ENCODE measurements at regions not wholly inside any gene's neighbourhood (a gene's known extent, or its start where the extent isn't known, plus 50 kb on each side); places are given as distances from the start of the nearest gene placed in this dataset.

GRCh38 chr5:40080191-40080590 is 599.5 kb upstream of the PTGER4 start:
- no peak for DNase-seq (ENCODE audit: extremely low read depth, low read depth)

DNA sequence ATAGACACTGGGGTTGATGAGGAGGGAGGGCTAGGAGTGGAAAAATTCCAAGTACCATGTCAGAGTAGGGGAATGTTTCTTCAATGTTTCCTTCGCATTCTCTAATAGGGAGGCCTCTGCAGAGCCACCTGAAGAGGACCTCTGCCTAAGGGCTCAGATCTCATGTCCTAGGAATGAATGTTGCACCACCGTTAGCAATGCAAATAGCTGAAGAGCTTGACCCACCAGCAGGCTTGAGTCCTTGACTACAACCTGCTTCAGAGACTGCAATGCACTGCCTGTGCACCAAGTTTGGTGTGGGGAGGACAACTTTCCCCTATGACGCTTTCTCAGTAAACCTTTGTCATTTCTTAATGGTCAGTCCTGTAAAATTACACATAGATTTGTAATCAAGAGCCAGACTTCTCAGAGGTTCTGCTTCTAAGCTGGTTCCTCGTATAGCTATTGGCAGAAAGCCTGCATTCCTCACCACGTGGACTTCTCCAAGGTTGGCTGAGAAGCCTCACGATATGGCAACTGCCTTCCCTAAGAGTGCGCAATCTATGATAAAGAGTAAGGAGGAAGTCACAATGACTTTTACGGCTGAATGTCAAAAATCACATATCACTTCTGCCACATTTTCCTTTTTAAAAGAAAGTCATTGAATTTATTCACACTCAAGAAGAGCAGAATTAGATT is 600.7 kb upstream of the PTGER4 start:
- DNase-seq (ENCODE audit: extremely low read depth, low read depth) = no peak

- DNase-seq (ENCODE audit: extremely low read depth, low read depth) = no peak
Observed at GRCh38 chr5:40074826-40075225, 604.9 kb upstream of the PTGER4 start.

GRCh38 chr5:40073927-40074326 is 605.8 kb upstream of the PTGER4 start:
- DNase-seq (ENCODE audit: extremely low read depth, low read depth) = no peak

GRCh38 chr5:40071870-40072269 is 607.8 kb upstream of the PTGER4 start:
- no peak for DNase-seq (ENCODE audit: extremely low read depth, low read depth)

GRCh38 chr5:40066616-40067015 is 613.1 kb upstream of the PTGER4 start:
- no peak for DNase-seq (ENCODE audit: extremely low read depth, low read depth)

DNA sequence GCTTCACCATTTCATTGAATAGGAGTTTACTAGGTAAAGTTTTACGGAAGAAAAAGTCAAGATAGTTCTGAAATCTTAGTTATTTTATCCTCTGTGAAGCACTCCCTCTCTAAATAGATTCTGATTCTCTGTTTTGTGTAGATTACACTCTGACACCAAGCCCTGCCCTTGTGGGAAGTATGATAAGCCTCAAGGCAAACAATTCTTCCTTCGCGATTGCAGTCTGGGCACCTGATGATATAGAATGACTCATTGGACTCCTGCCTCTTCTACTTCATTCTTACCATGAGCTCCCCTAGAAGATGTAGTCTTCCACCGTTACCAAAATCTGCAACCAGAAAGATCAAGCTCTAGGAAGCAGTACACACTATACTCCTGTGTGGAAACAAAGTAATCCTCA is 626.9 kb upstream of the PTGER4 start:
- peak; percentile 29 for DNase-seq (ENCODE audit: extremely low read depth, low read depth)

- DNase-seq (ENCODE audit: extremely low read depth, low read depth) = no peak
Observed at GRCh38 chr5:40046792-40047191, 622.0 kb upstream of the DAB2 start.

DNA sequence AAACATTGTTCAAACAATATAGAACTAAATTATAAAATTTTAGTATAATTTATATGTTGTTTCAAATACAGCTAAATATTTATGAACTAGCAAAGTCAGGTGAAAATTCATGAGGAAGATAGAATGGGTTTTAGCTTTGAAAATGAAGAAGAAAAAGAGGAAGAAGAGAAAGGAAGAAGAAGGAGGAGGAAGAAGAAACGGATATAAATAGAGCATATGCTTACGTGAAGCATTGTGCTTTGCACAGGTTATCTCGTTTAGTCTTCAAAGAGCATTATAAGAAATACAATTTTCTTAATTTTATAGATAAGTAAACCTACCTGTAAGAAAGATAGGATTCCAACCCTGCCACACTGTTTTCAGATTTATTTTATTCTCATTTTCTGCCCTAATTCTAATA is 620.6 kb upstream of the DAB2 start:
- DNase-seq (ENCODE audit: extremely low read depth, low read depth) = no peak

DNA sequence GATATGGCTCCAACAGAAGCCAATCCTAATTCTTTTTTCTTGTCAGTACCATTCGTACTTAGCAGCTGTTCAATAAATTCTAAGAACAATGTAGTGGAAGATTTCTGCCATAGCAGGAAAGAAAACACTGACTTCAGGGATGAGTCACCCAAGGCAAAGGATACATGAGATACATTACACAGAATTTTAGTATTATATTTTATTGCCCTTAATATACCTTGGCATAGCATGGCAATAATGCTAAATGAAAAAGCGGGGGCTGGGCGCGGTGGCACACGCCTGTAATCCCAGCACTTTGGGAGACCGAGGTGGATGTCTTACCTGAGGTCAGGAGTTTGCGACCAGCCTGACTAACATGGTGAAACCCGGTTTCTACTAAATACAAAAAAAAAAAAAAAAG is 619.1 kb upstream of the DAB2 start:
- no peak for DNase-seq (ENCODE audit: extremely low read depth, low read depth)

- DNase-seq (ENCODE audit: extremely low read depth, low read depth) = peak; percentile 36
Observed at GRCh38 chr5:40041452-40041851, 616.7 kb upstream of the DAB2 start.

DNA sequence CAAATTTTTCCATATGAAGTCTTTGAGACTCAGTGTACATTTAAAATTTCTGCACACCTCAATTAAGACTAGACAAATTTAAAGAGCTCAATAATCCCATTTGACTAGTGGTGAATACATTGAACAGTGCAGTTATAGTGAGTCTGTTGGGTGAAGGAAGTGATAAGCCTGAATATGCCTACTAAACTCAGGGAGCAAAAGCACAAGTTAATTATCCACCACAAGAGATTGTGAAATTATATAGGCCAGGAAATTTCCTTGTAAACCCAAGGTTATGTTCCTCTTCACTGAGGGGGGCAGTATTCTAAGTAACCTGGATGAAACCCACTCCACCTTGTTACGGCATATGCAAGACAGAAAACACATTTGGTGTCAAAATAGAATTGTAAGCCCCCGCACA is 612.9 kb upstream of the DAB2 start:
- DNase-seq (ENCODE audit: extremely low read depth, low read depth) = no peak

GRCh38 chr5:40034441-40034840 is 609.7 kb upstream of the DAB2 start:
- no peak for DNase-seq (ENCODE audit: extremely low read depth, low read depth)

GRCh38 chr5:40033411-40033810 is 608.6 kb upstream of the DAB2 start:
- no peak for DNase-seq (ENCODE audit: extremely low read depth, low read depth)

- no peak for DNase-seq (ENCODE audit: extremely low read depth, low read depth)
Observed at GRCh38 chr5:40033009-40033408, 608.2 kb upstream of the DAB2 start.

DNA sequence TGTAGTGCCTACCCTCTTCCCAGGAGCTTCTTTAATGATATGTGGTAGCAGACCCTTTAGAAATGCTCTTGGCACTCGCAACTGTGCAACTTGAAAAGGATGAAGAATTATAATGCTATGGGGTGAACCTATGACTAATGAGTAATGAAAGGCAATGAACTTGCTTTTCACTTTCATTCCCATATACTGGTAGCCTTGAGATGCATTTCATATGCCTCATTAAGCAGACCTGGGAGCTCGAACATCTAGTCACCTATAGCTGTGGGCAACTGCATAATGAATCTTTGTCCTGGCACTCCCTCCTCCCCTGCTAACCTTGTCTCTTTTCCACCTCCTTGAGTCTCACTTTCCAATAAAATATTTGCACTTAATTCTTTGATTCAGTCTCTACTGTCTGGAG is 605.9 kb upstream of the DAB2 start:
- DNase-seq (ENCODE audit: extremely low read depth, low read depth) = no peak

- DNase-seq (ENCODE audit: extremely low read depth, low read depth) = no peak
Observed at GRCh38 chr5:40029711-40030495, 605.1 kb upstream of the DAB2 start.

DNA sequence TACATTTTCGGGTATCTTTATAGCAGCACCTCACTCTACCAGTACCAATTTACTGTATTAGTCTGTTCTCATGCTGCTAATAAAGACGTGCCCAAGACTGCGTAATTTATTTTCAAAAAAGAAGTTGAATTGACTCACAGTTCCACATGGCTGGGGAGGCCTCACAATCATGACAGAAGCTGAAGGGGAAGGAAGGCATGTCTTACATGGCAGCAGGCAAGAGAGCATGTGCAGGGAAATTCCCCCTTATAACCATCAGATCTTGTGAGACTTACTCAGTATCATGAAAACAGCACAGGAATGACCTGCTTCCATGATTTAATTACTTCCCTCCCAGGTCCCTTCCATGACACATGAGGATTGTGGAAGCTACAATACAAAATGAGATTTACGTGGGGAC is 602.6 kb upstream of the DAB2 start:
- no peak for DNase-seq (ENCODE audit: extremely low read depth, low read depth)

GRCh38 chr5:40025586-40025985 is 600.8 kb upstream of the DAB2 start:
- no peak for DNase-seq (ENCODE audit: extremely low read depth, low read depth)

DNA sequence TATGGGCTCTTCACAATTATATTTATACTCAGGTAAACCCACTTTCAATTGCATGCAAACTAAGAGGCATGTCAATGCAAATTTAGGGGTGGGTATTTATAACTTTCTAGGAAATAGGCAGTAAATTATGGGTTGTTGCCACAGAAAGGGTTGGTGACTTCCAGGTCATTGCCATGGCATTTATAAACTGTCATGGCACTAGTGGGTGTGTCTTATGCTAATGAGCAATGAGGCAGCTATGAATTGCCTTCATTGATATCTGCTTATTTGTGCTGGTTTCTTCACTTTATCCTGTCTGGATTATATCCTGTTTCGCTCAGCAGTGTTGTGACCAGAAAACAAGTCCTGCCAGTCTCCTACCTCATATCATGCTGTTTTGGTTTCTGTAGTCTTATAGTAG is 597.3 kb upstream of the DAB2 start:
- DNase-seq (ENCODE audit: extremely low read depth, low read depth) = no peak

DNA sequence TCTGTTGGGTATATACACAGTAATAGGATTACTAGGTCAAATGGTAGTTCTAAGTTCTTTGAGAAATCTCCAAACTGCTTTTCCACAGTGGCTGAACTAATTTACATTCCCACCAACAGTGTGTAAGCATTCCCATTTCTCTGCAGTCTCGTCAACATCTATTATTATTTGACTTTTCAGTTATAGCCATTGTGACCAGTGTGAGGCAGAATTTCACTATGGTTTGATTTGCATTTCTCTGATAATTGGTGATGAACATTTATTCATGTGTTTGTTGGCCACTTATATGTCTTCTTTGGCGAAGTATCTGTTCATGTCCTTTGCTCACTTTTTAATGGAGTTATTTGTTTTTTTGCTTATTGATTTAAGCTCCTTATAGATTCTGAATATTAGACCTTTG is 596.2 kb upstream of the DAB2 start:
- DNase-seq (ENCODE audit: extremely low read depth, low read depth) = no peak

- DNase-seq (ENCODE audit: extremely low read depth, low read depth) = no peak
Observed at GRCh38 chr5:40017918-40018317, 593.1 kb upstream of the DAB2 start.

GRCh38 chr5:40017135-40017534 is 592.4 kb upstream of the DAB2 start:
- no peak for DNase-seq (ENCODE audit: extremely low read depth, low read depth)

All from NCI-H460 (cell line).